Hepatocyte (in vitro differentiated cells): ENCODE measurements at regions not wholly inside any gene's neighbourhood (a gene's known extent, or its start where the extent isn't known, plus 50 kb on each side); places are given as distances from the start of the nearest gene placed in this dataset.

ENCODE experiments used
- DNase-seq: peaks from one replicate; pipeline ENCODE4 v3.0.0-alpha.2; 2016; ENCODE audit warnings: low spot score
- H2AFZ ChIP-seq: fragments of 200-600 bp; sonication (generic); 2 replicates; pipeline ENCODE4 v1.6.0; 2016; ENCODE audit warnings: antibody characterized with exemption, mild to moderate bottlenecking
- H3K27ac ChIP-seq: fragments of 200-600 bp; sonication (generic); 2 replicates; pipeline ENCODE4 v1.5.1; 2016; ENCODE audit warnings: mild to moderate bottlenecking
- H3K27me3 ChIP-seq: fragments of 200-600 bp; sonication (generic); 2 replicates; pipeline ENCODE4 v1.6.1; 2016
- H3K36me3 ChIP-seq: fragments of 200-600 bp; sonication (generic); replicated peaks from 2 replicates; pipeline ENCODE4 v1.5.1; 2016; ENCODE audit warnings: low read depth; ENCODE audit not compliant: insufficient read depth
- H3K4me1 ChIP-seq: fragments of 200-600 bp; sonication (generic); 2 replicates; pipeline ENCODE4 v1.5.1; 2016; ENCODE audit warnings: mild to moderate bottlenecking, moderate library complexity; ENCODE audit not compliant: insufficient read depth
- H3K4me2 ChIP-seq: fragments of 200-600 bp; sonication (generic); 2 replicates; pipeline ENCODE4 v1.6.0; 2016
- H3K4me3 ChIP-seq: fragments of 200-600 bp; sonication (generic); 2 replicates; pipeline ENCODE4 v1.5.1; 2016; ENCODE audit warnings: mild to moderate bottlenecking
- H3K79me2 ChIP-seq: fragments of 200-600 bp; sonication (generic); 2 replicates; pipeline ENCODE4 v1.6.0; 2017; ENCODE audit warnings: mild to moderate bottlenecking
- H3K9me2 ChIP-seq: fragments of 200-600 bp; sonication (generic); replicated peaks from 2 replicates; pipeline ENCODE4 v1.6.0; 2017; ENCODE audit warnings: mild to moderate bottlenecking; ENCODE audit not compliant: insufficient read depth
- H3K9me3 ChIP-seq: fragments of 200-600 bp; sonication (generic); 2 replicates; pipeline ENCODE4 v1.5.1; 2016; ENCODE audit warnings: low read depth, mild to moderate bottlenecking
- H4K20me1 ChIP-seq: fragments of 200-600 bp; sonication (generic); 2 replicates; pipeline ENCODE4 v1.6.0; 2016; ENCODE audit warnings: mild to moderate bottlenecking; ENCODE audit not compliant: insufficient read depth, poor library complexity, severe bottlenecking
- CTCF ChIP-seq: fragments of 200-600 bp; sonication (generic); IDR thresholded peaks from 2 replicates; pipeline ENCODE4 v1.5.1; 2016; ENCODE audit warnings: antibody characterized with exemption, mild to moderate bottlenecking; ENCODE audit not compliant: poor library complexity
- EZH2 ChIP-seq: fragments of 200-600 bp; sonication (generic); IDR thresholded peaks from 2 replicates; pipeline ENCODE4 v1.6.1; 2016; ENCODE audit warnings: antibody characterized with exemption, mild to moderate bottlenecking, borderline replicate concordance
- EZH2phosphoT487 ChIP-seq: fragments of 200-600 bp; sonication (generic); IDR thresholded peaks from one replicate; pipeline ENCODE4 v1.6.1; 2018; ENCODE audit warnings: antibody characterized with exemption, mild to moderate bottlenecking, low read depth, moderate library complexity; ENCODE audit not compliant: unreplicated experiment, severe bottlenecking
- WGBS: methylation state at CpG from one replicate; pipeline ENCODE4 v1.1.6; 2016; ENCODE audit warnings: low lambda C conversion rate; ENCODE audit errors: missing lambda C conversion rate; 5-methylcytosine and 5-hydroxymethylcytosine counted together

- Histone ChIP-seq H3K27ac (no peak overlapping the region), H3K79me2 (no peaks in the 10 kb centered on the region), H4K20me1 (no peaks in the 10 kb centered on the region), H3K9me2 (no peaks in the 10 kb centered on the region), H3K4me3 (no peak overlapping the region), H3K9me3 (no peaks in the 10 kb centered on the region), H3K4me1 (no peaks in the 10 kb centered on the region), H2AFZ (no peak overlapping the region), H3K36me3 (no peaks in the 10 kb centered on the region), H3K4me2 (no peak overlapping the region), H3K27me3 (no peaks in the 10 kb centered on the region)
- DNase-seq, result no peak
- TF ChIP-seq CTCF (no peak), EZH2phosphoT487 (no peak), EZH2 (no peak)
- 82% methylated on average over 1 of the region's 1 CpG for WGBS
Measured at GRCh38 chr18:41263956-41264355, 691.1 kb upstream of the PIK3C3 start.

GRCh38 chr18:41262688-41263087 is 692.3 kb upstream of the PIK3C3 start:
- Histone ChIP-seq H3K4me3 (no peak overlapping the region), H3K9me3 (no peaks in the 10 kb centered on the region), H2AFZ (no peak overlapping the region), H4K20me1 (no peaks in the 10 kb centered on the region), H3K79me2 (no peaks in the 10 kb centered on the region), H3K4me1 (no peaks in the 10 kb centered on the region), H3K4me2 (no peak overlapping the region), H3K36me3 (no peaks in the 10 kb centered on the region), H3K9me2 (no peaks in the 10 kb centered on the region), H3K27ac (no peak overlapping the region), H3K27me3 (no peaks in the 10 kb centered on the region)
- 91% methylated on average over 6 of the region's 6 CpGs for WGBS
- TF ChIP-seq EZH2, result no peak
- TF ChIP-seq CTCF, result no peak
- no peak for TF ChIP-seq EZH2phosphoT487
- no peak for DNase-seq

GRCh38 chr18:41244591-41245037 is 710.4 kb upstream of the PIK3C3 start:
- Histone ChIP-seq H3K4me1 (no peaks in the 10 kb centered on the region), H3K9me3 (no peaks in the 10 kb centered on the region), H3K27me3 (no peaks in the 10 kb centered on the region), H3K9me2 (no peaks in the 10 kb centered on the region), H3K79me2 (no peaks in the 10 kb centered on the region), H3K4me3 (no peak overlapping the region), H4K20me1 (no peaks in the 10 kb centered on the region), H3K27ac (no peak overlapping the region), H2AFZ (no peak overlapping the region), H3K36me3 (no peaks in the 10 kb centered on the region), H3K4me2 (no peak overlapping the region)
- no peak for TF ChIP-seq EZH2phosphoT487
- TF ChIP-seq EZH2, result no peak
- TF ChIP-seq CTCF, result no peak
- DNase-seq, result no peak
- WGBS, result 58% methylated on average over 3 of the region's 3 CpGs

- no peaks in the 10 kb centered on the region for H3K9me3 ChIP-seq
- H4K20me1 ChIP-seq, result no peaks in the 10 kb centered on the region
- TF ChIP-seq EZH2phosphoT487 (no peak), EZH2 (no peak), CTCF (no peak)
- H2AFZ ChIP-seq, result no peak overlapping the region
- WGBS, result 89% methylated on average over 1 of the region's 1 CpG
- no peak overlapping the region for H3K4me3 ChIP-seq
- H3K36me3 ChIP-seq, result no peaks in the 10 kb centered on the region
- no peaks in the 10 kb centered on the region for H3K27me3 ChIP-seq
- no peak overlapping the region for H3K4me2 ChIP-seq
- H3K9me2 ChIP-seq, result no peaks in the 10 kb centered on the region
- H3K4me1 ChIP-seq, result no peaks in the 10 kb centered on the region
- H3K27ac ChIP-seq, result no peak overlapping the region
- DNase-seq, result no peak
- no peaks in the 10 kb centered on the region for H3K79me2 ChIP-seq
Measured at GRCh38 chr18:41237317-41237716, 717.7 kb upstream of the PIK3C3 start.
